ENCODE measurements at regions not wholly inside any gene's neighbourhood (a gene's known extent, or its start where the extent isn't known, plus 50 kb on each side); places are given as distances from the start of the nearest gene placed in this dataset.
A peak's percentile ranks its signal among the peaks of the same experiment; 100 is the strongest.

DNA sequence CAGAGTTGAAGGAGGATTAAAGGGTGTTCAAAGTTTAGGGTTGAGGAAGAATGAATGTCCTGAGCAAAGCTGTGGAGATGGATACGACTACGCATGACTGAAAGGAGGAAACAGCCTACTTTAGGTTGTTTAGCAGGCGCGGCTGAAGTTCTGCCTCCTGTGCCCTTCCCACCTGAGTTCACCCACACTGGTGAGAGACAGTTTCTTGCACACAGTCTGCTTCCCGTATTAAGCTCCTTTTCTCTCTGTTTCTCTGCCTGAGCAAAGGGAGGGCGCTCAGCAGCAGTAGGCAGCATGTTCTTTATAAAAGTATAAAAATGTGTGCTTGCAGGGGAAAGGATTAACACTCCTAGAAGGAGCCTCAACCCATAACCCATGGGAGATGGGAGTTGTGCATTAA, 224.0 kb upstream of the SMARCA2 start:
- DNase-seq = no peak

GRCh38 chr9:1794547-1795270, 220.4 kb upstream of the SMARCA2 start:
- peak; percentile 89 for DNase-seq

GRCh38 chr9:1804128-1804865, 210.8 kb upstream of the SMARCA2 start:
- DNase-seq = no peak

DNA sequence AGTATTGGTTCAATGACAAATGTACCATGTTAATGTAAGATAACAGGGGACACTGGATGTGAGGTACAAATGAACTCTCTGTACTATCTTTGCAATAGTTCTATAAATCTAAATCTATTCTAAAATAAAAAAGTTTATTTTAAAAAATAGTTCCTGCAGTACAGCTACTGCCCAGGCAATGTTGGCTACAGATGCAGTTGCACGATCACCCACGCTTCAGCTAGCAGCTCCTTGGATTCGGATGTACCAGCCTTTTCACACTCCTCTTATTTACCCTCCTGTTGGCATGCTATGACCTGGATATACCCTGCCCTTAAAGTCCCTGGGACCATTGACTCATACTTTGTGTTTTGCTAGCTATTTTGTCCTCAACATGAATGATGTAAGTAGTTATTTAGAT, 185.4 kb upstream of the SMARCA2 start:
- DNase-seq = no peak

DNA sequence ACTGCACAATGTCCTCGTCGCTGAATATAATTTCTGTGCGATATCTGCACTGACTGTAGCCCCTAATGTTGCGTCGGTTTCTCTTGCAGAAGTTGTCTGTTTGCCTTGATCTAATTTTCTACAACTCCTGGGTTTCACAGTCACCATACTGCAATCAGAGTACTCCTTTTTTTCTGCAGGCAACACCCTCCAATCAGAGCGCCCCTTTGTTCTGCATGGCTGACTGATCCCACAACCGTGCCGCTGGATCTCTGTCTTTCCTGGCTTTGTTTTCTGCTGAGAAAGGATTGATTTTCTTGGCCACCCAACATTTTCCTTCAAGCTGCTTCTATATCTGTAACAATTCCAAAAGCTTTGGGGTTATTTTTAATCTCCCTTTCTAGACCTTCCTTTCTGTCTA, 182.2 kb upstream of the SMARCA2 start:
- DNase-seq = no peak

- no peak for DNase-seq
Observed at GRCh38 chr9:1837453-1838084, 177.6 kb upstream of the SMARCA2 start.

DNA sequence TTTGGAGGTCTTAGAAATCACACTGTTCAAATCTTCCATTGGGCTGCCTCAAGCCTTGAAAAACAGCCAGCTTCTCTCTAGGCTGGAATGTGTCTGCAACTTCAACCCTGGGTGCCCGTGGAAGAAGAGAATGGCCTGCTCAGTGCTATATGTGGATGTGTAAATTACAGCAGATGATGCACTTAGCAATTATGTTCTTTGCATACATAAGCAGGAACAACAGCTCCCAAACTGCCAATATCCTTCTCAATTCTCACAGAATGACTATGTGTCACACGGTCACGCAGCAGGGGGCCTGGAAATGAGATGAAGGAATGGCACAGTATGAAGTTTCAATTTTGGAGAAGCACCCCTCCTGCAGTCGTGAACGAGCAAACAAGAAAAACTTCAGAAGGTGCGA, 175.2 kb upstream of the SMARCA2 start:
- DNase-seq = no peak

DNA sequence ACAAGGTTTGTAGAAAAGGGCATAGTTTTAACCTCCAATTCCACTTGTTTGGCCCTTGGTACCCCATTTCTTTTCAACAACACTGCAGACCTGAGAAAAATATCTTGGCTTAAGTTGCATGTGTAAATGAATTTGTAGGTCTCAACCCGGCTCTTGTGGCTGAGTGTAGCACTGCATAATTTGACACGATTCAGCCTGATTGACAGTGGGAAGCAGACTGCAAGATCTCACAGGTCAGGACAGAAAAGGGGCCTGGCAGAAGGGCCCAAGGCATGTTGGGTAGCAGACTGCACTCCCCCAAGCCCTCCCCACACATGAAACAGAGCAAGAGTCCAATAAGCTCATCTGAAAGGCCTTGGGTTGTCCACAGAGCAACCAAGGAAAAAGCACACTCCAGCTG, 169.7 kb upstream of the SMARCA2 start:
- DNase-seq = no peak

DNA sequence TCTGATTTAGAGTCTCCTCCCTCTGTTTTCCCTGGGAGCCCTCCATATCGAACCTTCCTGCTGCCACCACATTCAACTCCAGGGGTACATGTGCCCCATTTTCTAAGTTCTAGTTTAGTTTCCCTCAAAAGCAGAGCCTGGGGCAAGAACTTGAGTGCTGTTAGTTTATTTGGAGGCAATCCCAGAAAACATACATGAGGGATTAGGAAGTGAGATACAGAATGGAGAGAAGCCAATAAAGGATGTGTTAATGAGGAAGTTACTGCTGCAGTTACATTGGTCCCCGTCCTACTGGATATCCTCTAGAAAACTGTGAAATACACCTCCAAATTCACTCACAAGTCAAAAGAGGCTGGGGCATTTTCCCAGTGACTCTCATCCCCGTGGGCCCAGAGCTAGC, 159.4 kb upstream of the SMARCA2 start:
- no peak for DNase-seq

DNA sequence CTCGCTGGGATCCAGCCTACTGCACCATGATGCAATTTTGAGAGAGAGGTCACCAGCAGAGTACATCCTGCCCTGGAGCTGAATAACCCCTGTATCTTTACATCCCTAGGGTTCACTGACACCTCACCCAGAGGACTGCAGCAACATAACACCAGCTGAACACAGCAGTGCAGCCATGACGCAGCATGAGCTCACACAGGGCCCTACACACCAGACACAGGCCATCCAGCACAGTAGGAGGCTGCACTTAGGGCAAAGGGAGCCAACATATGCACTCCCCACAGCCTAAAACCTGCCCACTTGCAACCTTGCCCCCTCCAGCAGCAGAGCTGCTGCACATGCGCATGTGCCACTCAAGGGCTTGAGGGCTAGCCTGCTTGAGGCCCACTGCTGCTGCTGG, 157.3 kb upstream of the SMARCA2 start:
- DNase-seq = no peak

DNA sequence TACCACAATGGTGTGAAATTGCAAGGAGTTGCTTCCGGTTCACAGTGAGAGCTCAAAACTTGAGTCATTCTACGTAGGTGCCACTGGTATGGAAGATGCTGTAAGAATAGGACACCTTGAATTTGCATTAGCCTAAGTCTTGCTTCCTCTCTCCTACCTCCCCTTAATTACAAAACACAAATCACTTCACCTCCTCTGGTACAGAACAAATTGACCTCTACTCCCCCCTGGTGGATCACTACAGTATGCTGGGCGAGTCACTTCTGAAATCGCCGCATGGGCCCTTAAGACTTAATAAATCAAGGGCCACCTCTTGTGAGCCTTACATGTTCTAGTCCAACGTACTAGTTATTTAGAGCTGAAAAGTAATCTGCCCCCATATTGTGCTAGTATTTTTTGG, 145.3 kb upstream of the SMARCA2 start:
- DNase-seq = peak; percentile 44

- DNase-seq = peak; percentile 7
Observed at GRCh38 chr9:1870915-1871314, 144.2 kb upstream of the SMARCA2 start.

DNA sequence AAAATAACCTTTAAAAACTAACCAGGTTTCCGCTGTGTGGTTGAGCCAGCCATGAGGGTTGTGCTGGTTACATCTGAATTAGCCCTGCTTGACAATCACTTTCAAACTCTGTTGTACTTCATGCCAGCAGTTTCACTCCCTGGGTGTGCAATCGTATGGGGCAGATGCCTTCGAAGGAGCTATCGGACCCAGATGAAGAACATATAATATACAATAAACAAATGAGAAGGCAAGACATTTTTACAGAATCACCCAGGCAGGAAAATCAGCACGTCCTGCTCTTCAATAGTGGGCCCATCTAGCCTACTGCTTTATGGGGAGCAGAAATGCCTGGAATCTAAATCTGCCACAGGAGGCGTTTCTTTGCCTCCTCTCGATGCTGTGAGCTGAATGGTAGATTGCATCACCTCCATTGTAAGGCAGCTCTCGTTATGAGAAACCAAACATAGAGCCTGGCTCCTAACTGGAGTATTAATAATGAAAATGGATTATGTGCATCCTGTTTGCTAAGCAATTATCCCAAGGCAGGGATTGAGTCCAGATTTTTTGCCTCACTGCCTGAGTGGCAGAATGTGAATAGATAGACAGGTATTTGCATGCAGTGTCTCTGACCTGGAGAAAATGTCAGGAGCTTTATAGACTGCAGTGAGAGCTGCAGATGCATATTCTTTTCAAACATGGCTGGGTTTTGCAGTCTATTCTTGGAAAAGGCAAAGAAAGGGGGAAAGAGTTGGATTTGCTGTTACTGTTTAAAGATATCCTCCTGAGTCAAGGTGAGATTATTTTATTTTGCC, 143.3 kb upstream of the SMARCA2 start:
- DNase-seq = peak; percentile 6

DNA sequence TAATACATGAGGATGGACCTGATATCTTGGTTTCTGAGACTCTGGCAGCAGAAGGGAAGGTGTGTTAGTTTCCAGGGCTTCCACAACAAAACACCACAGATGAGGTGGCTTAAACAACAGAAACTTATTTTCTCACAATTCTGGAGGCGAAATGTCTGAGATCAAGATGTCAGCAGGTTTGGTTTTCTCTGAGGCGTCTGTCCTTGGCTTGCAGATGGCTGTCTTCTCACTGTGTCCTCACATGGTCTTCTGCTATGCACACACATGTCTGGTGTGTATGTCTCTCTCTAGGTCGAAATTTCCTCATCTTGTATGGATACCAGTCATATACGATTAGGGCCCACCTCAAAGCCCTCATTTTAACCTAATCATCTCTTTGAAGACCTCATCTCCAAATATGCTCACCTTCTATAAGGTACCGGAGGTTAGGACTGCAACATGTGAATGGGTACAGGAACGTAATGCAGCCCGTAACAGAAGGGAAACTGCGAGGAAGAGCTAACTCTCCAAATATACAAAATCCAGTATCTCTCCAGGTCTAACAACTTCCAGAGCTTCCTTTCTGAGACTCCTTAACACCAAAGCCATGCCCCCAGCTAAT, 139.8 kb upstream of the SMARCA2 start:
- DNase-seq = no peak

- DNase-seq = no peak
Observed at GRCh38 chr9:1875921-1876448, 139.2 kb upstream of the SMARCA2 start.

DNA sequence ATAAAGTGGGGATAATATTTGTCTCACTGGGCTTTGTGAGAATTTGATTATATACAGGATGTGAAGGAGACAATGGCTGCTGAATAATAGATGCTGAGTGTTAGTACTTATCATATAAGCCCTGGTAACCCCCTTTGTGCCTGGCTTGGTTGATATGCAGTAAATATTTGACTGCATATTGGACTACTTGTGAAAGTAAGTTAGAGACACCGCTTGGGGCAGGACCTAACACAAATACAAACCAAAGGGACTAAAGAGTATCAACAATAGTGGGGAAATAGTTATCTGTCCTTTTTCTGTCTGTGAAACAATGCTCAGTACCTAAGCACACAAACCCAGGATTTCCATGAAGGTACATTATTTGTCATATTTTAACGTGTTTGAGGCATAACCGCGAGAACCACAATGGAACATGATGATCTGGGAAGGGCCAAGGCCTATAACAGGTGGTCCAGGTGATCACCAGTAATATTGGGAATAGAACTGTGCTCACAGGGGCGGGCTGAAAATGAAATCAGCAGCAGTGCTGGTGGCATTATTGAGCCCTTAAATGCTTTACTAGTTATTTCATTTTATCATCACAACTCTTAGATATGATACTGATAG, 138.2 kb upstream of the SMARCA2 start:
- DNase-seq = no peak

- no peak for DNase-seq
Observed at GRCh38 chr9:1877951-1878350, 137.2 kb upstream of the SMARCA2 start.

DNA sequence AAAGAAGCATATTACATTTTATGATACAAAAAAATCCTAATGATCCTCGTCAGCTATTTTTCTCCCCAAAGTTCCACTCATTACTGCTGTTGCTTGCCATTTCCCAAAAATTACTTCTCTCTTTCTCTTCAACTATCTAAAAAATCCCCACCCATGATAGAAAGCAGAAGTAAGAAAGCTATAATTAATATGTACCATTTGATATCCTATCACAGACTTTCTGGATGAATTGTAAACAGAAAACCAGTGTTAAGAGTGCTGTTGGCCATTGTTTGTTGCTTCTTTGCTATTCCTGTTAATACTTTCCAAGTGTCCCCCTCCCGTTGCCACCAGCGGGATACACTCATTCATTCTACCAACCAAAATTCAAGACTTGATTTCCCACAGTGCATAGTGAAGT, 136.3 kb upstream of the SMARCA2 start:
- DNase-seq = no peak

- DNase-seq = no peak
Observed at GRCh38 chr9:1879501-1879900, 135.6 kb upstream of the SMARCA2 start.

GRCh38 chr9:1880038-1880565, 135.0 kb upstream of the SMARCA2 start:
- no peak for DNase-seq

- DNase-seq = no peak
Observed at GRCh38 chr9:1881708-1882295, 133.3 kb upstream of the SMARCA2 start.

All from NCI-H1694 (cell line).